Loucy (cell line): ENCODE measurements at regions not wholly inside any gene's neighbourhood (a gene's known extent, or its start where the extent isn't known, plus 50 kb on each side); places are given as distances from the start of the nearest gene placed in this dataset.
A peak's percentile ranks its signal among the peaks of the same experiment; 100 is the strongest.

Experiments used
- CTCF ChIP-seq: fragments of 200-600 bp; sonication (generic); conservative IDR thresholded peaks from 2 replicates; pipeline ENCODE4 v1.5.1; 2014; ENCODE audit warnings: mild to moderate bottlenecking, antibody characterized with exemption, low read length
- EZH2phosphoT487 ChIP-seq: fragments of 200-600 bp; IDR thresholded peaks from 2 replicates; pipeline ENCODE4 v1.6.1; 2018; ENCODE audit warnings: antibody characterized with exemption, mild to moderate bottlenecking, moderate library complexity, borderline replicate concordance

GRCh38 chr1:234825498-234826165 is 215.7 kb upstream of the IRF2BP2 start:
- TF ChIP-seq CTCF (no peak), EZH2phosphoT487 (peak; percentile 42; the same call in 1 of the 2 replicates)
